GM18508 (cell line): ENCODE measurements at regions not wholly inside any gene's neighbourhood (a gene's known extent, or its start where the extent isn't known, plus 50 kb on each side); places are given as distances from the start of the nearest gene placed in this dataset.

ENCODE experiments used
- ATAC-seq: cut with Tn5 transposase; IDR thresholded peaks from one replicate; pipeline ENCODE4 v1.9.1; 2021; ENCODE audit warnings: moderate number of reproducible peaks; ENCODE audit not compliant: insufficient read depth, unreplicated experiment

DNA sequence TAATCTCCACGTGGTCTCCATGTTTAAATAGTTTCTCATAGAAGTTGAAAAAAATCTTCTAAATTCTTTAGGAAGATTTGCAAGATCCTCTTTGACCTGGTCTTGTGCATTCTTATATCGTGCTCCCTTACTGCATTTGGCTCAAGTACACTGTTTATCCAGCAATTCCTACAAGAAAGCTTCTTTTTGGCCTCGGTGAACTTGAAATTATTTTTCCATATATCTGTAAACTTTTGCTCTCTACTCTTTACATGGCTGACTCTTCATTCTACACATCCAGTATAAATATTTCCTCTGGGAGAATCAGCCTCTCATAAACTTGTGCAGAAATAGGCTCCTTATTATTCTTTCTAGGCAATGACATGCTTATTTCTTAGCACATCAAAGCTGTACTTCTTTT is 1457.9 kb upstream of the PRR20A start:
- ATAC-seq = no peak

GRCh38 chr13:55705526-55705925 is 1435.2 kb upstream of the PRR20A start:
- no peak for ATAC-seq

- ATAC-seq = no peak
Observed at GRCh38 chr13:55705971-55706370, 1434.7 kb upstream of the PRR20A start.

DNA sequence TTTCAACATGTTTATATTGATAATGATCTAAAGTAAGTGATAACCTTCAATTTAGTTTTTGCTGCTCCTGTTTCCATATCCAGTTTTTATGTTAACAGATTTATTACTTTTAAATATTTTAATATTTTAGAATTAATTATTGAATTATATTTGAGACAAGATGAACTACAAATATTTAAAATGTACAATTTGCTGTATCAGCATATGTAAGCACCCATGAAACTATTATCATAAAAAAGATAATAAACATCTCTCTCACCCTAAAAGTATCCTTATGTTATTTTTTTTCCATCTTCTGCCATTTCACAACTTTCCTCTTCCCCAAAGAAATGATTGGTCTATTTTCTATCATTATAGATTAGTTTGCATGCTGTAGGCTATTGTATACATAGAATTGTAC is 1426.6 kb upstream of the PRR20A start:
- no peak for ATAC-seq

DNA sequence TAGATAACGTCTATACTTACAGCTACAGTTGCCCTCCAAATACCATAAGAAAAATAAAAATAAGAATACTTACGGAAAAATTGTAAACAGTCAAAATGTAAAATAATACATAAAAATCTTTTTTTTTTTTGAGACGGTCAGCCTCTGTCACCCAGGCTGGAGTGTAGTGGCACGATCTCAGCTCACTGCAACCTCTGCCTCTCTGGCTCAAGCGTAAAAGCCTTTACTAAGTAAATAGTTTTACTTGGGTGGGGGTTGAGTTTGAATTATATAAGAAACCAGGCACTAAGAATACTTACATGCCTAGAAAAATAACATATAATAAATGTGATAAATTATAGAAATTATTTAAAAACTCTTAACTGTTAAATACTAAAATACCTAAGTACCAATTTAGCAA is 1413.0 kb upstream of the PRR20A start:
- ATAC-seq = no peak

DNA sequence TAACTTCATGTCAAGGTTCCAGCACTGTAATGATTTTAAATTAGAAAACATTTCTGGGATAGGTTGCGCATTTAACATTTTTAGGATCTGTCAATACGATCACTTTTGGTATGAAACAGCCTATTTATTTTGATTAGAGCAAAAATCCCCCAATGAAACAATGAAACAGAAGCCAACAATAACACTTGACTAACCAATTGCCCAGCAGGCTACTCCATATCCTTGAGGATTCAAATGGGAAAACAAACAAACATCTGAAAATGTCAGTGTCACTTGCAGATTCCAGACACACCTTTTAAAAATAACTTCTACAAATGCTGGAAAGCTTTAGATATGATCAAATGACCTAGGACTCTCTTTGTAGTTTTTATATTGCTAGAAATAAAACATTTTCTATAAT is 1412.5 kb upstream of the PRR20A start:
- no peak for ATAC-seq

DNA sequence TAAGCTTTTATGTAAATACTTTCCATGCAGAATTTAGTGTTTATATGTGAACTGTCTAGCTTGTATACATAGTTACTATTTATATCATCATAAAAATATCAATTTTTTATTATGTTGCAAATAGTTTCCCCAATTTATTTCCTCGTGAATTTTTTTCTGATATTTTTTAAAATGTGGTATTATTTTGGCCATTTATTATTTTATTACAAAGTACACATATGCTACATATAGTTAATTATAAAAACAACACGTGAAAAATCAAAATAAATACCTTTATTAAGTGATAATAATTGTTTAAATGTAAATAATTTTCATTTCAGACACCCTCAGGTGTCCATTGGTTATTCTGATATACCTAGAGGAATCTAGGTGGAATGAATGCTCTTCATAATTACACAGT is 1394.9 kb upstream of the PRR20A start:
- no peak for ATAC-seq

GRCh38 chr13:55761986-55762385 is 1378.7 kb upstream of the PRR20A start:
- ATAC-seq = no peak

GRCh38 chr13:55777612-55778011 is 1363.1 kb upstream of the PRR20A start:
- ATAC-seq = no peak

GRCh38 chr13:55783841-55784240 is 1356.9 kb upstream of the PRR20A start:
- ATAC-seq = no peak

DNA sequence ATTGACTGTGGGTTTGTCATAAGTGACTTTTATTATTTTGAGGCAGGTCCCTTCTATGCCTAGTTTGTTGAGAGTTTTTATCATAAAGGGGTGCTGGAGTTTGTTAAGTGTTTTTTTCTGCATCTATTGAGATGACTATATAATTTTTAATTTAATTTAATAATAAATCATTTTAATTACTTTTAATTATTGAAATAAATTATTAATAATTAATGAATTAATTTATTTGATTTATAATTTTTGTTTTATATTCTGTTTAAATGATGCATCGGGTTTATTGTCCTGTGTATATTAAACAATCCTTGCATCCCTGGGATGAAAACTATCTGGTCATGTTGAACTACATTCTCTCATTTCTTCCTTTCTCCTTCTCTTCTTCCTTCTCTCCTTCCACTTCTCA is 1352.2 kb upstream of the PRR20A start:
- ATAC-seq = no peak

GRCh38 chr13:55792544-55793193 is 1348.0 kb upstream of the PRR20A start:
- ATAC-seq = no peak

GRCh38 chr13:55815458-55816033 is 1325.2 kb upstream of the PRR20A start:
- no peak for ATAC-seq

GRCh38 chr13:55816976-55817601 is 1323.6 kb upstream of the PRR20A start:
- ATAC-seq = no peak

DNA sequence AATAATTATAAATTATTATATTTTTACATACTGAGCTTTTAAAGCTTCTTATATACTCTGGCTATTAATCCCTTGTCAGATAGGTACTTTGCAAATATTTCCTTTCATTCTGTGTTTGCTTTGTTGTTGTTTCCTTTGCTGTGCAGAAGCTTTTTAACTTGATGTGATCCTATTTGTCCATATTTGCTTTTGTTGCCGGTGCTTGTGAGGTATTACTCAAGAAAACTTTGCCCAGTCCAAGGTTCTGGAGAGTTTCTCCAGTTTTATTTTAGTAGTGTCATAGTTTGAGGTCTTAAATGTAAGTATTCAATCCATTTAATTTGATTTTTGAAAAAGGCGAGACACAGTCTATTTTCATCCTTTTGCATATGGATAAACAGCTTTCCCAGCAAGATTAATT is 1319.9 kb upstream of the PRR20A start:
- ATAC-seq = no peak

DNA sequence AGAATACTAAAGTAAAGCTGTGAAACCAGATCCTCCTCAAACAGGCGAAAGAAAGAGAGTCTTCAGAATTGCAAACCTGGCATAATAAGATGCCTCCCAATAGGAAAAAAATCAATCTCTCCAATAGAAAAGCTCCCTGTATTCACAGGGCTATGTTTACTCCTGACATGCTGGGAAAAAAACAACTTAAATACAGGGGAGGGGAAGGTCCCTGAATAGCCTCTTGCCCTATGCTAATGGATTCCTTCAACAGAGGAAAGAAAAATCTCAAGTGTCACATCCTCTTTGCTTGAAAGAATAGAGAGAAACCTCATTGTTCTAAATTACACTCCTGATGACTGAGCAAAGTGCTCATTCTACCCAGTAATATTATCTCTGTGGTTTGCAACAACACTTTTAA is 1271.1 kb upstream of the PRR20A start:
- ATAC-seq = no peak

DNA sequence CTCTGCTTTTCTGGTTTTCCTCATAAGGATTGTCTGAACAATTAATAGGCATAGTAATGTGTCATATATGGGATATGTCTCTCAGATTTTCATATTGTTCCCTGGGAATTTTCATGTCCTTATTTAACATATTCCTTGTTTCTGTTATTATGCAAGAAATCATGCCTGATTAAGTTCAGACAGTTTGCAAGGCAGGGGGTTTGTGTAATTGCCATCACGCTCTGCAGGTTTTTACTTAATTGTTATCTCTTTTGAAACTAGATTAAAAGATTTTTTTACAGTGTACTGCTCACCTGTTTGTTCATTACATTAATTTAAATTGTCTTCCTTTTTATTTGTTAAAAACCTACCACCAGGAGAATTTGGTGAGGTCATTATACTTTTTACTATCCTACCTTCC is 1253.2 kb upstream of the PRR20A start:
- no peak for ATAC-seq

- no peak for ATAC-seq
Observed at GRCh38 chr13:55893540-55893939, 1247.2 kb upstream of the PRR20A start.

- ATAC-seq = no peak
Observed at GRCh38 chr13:55937180-55937579, 1203.5 kb upstream of the PRR20A start.

GRCh38 chr13:55948175-55948574 is 1192.5 kb upstream of the PRR20A start:
- ATAC-seq = no peak

GRCh38 chr13:55963934-55964333 is 1176.8 kb upstream of the PRR20A start:
- no peak for ATAC-seq

DNA sequence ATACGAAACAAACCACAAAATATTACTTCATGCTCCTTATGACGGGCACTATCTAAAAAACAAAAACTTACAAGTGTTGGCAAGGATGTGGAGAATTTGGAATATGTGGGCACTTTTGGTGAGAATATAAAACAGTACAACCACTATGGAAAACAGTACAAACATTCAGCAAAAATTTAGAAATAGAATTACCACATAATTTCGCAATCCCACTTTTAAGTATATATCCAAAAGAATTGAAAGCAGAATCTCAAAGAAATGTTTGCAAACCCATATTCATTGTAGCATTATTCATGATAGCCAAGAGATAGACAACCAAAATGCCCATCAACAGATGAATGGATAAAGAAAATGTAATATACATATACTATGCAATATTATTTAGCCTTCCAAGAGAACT is 1173.7 kb upstream of the PRR20A start:
- ATAC-seq = no peak
